ENCODE measurements at regions not wholly inside any gene's neighbourhood (a gene's known extent, or its start where the extent isn't known, plus 50 kb on each side); places are given as distances from the start of the nearest gene placed in this dataset.
"Not testable (repeated sequence)": the region's sequence is repeated elsewhere in the genome, so short reads cannot be mapped to it uniquely, and the experiment has no call there.

- FAIRE-seq, result no peak
- no peak for DNase-seq (ENCODE audit: low spot score)
These were observed 79.7 kb upstream of the CCND2 start for GRCh38 chr12:4193821-4194220.

GRCh38 chr12:4191642-4192041, 81.9 kb upstream of the CCND2 start:
- DNase-seq (ENCODE audit: low spot score), result no peak
- no peak for FAIRE-seq

GRCh38 chr12:4191149-4191548, 82.4 kb upstream of the CCND2 start:
- FAIRE-seq (no peak), DNase-seq (ENCODE audit: low spot score) (no peak)

- FAIRE-seq (no peak), DNase-seq (ENCODE audit: low spot score) (no peak)
These were observed 83.0 kb upstream of the CCND2 start for GRCh38 chr12:4190366-4191063.

GRCh38 chr12:4189721-4190120, 83.8 kb upstream of the CCND2 start:
- DNase-seq (ENCODE audit: low spot score) (no peak), FAIRE-seq (no peak)

GRCh38 chr12:4187916-4188315, 85.6 kb upstream of the CCND2 start:
- DNase-seq (ENCODE audit: low spot score) (no peak), FAIRE-seq (no peak)

GRCh38 chr12:4187315-4187714, 86.2 kb upstream of the CCND2 start:
- FAIRE-seq; DNase-seq (ENCODE audit: low spot score): not testable (repeated sequence)

- no peak for FAIRE-seq
These were observed 95.0 kb upstream of the CCND2 start for GRCh38 chr12:4178424-4179170.

GRCh38 chr12:4177262-4177661, 96.3 kb upstream of the CCND2 start:
- DNase-seq (ENCODE audit: low spot score) (no peak), FAIRE-seq (no peak)

More at GRCh38 chr12:4178424-4179170, 95.0 kb upstream of the CCND2 start:
- no peak for DNase-seq (ENCODE audit: low spot score)

GRCh38 chr12:4176168-4176567, 97.4 kb upstream of the CCND2 start:
- no peak for DNase-seq (ENCODE audit: low spot score)
- FAIRE-seq, result no peak

- FAIRE-seq, result no peak
- DNase-seq (ENCODE audit: low spot score), result no peak
These were observed 99.1 kb upstream of the CCND2 start for GRCh38 chr12:4174417-4174816.

GRCh38 chr12:4172999-4173398, 100.6 kb upstream of the CCND2 start:
- DNase-seq (ENCODE audit: low spot score), result no peak
- no peak for FAIRE-seq

- no peak for FAIRE-seq
These were observed 101.8 kb upstream of the CCND2 start for GRCh38 chr12:4171742-4172141.

GRCh38 chr12:4169959-4170358, 103.6 kb upstream of the CCND2 start:
- DNase-seq (ENCODE audit: low spot score) (no peak), FAIRE-seq (no peak)

More at GRCh38 chr12:4171742-4172141, 101.8 kb upstream of the CCND2 start:
- no peak for DNase-seq (ENCODE audit: low spot score)

- no peak for DNase-seq (ENCODE audit: low spot score)
- no peak for FAIRE-seq
These were observed 104.0 kb upstream of the CCND2 start for GRCh38 chr12:4169531-4169930.

- no peak for FAIRE-seq
These were observed 105.5 kb upstream of the CCND2 start for GRCh38 chr12:4168036-4168435.

GRCh38 chr12:4164559-4165558, 108.7 kb upstream of the CCND2 start:
- FAIRE-seq (no peak), DNase-seq (ENCODE audit: low spot score) (no peak)

More at GRCh38 chr12:4168036-4168435, 105.5 kb upstream of the CCND2 start:
- DNase-seq (ENCODE audit: low spot score), result no peak

- DNase-seq (ENCODE audit: low spot score), result no peak
- no peak for FAIRE-seq
These were observed 109.4 kb upstream of the CCND2 start for GRCh38 chr12:4164188-4164558.

- FAIRE-seq, result no peak
These were observed 111.8 kb upstream of the CCND2 start for GRCh38 chr12:4161718-4162117.

GRCh38 chr12:4160314-4161040, 113.1 kb upstream of the CCND2 start:
- FAIRE-seq, result no peak
- no peak for DNase-seq (ENCODE audit: low spot score)

More at GRCh38 chr12:4161718-4162117, 111.8 kb upstream of the CCND2 start:
- DNase-seq (ENCODE audit: low spot score), result no peak

GRCh38 chr12:4159851-4160250, 113.7 kb upstream of the CCND2 start:
- no peak for FAIRE-seq
- DNase-seq (ENCODE audit: low spot score), result no peak

All from RCC 7860 (cell line).